ENCODE measurements at regions not wholly inside any gene's neighbourhood (a gene's known extent, or its start where the extent isn't known, plus 50 kb on each side); places are given as distances from the start of the nearest gene placed in this dataset.

GRCh38 chr4:137209240-137209639 is 323.1 kb downstream of the PCDH18 start:
- no peaks in the 10 kb centered on the region for H3K4me1 ChIP-seq
- H3K9me3 ChIP-seq = no peaks in the 10 kb centered on the region
- H3K4me3 ChIP-seq = no peak overlapping the region
- no peak overlapping the region for H3K27ac ChIP-seq
- no peaks in the 10 kb centered on the region for H3K27me3 ChIP-seq (ENCODE audit: low read depth)
- intact Hi-C loops (cut with DNase I) = no loop called here
- no peaks in the 10 kb centered on the region for H3K36me3 ChIP-seq
- no peak for DNase-seq
- no peak for ATAC-seq
- TF ChIP-seq CTCF (IDR thresholded peaks at IDR 0.05) = no peak

GRCh38 chr4:137206781-137207180 is 325.5 kb downstream of the PCDH18 start:
- ATAC-seq (no peak), DNase-seq (no peak)
- Histone ChIP-seq H3K27ac (no peak overlapping the region), H3K9me3 (no peaks in the 10 kb centered on the region), H3K27me3 (ENCODE audit: low read depth) (no peaks in the 10 kb centered on the region), H3K36me3 (no peaks in the 10 kb centered on the region), H3K4me3 (no peak overlapping the region), H3K4me1 (no peaks in the 10 kb centered on the region)
- TF ChIP-seq CTCF (IDR thresholded peaks at IDR 0.05) = no peak
- intact Hi-C loops (cut with DNase I) = no loop called here

GRCh38 chr4:137203601-137204000 is 328.7 kb downstream of the PCDH18 start:
- Histone ChIP-seq H3K27me3 (ENCODE audit: low read depth) (no peaks in the 10 kb centered on the region), H3K27ac (no peak overlapping the region), H3K9me3 (no peaks in the 10 kb centered on the region), H3K4me3 (no peak overlapping the region), H3K4me1 (no peaks in the 10 kb centered on the region), H3K36me3 (no peaks in the 10 kb centered on the region)
- intact Hi-C loops (cut with DNase I) = no loop called here
- no peak for DNase-seq
- TF ChIP-seq CTCF (IDR thresholded peaks at IDR 0.05) = no peak
- ATAC-seq = no peak

GRCh38 chr4:137200322-137200721 is 332.0 kb downstream of the PCDH18 start:
- H3K4me1 ChIP-seq = no peaks in the 10 kb centered on the region
- no peak overlapping the region for H3K27ac ChIP-seq
- no peaks in the 10 kb centered on the region for H3K36me3 ChIP-seq
- no peaks in the 10 kb centered on the region for H3K27me3 ChIP-seq (ENCODE audit: low read depth)
- no peak for ATAC-seq
- no peak for TF ChIP-seq CTCF (IDR thresholded peaks at IDR 0.05)
- no peaks in the 10 kb centered on the region for H3K9me3 ChIP-seq
- no peak overlapping the region for H3K4me3 ChIP-seq
- intact Hi-C loops (cut with DNase I) = no loop called here
- DNase-seq = no peak

GRCh38 chr4:137198791-137199190 is 333.5 kb downstream of the PCDH18 start:
- H3K27ac ChIP-seq = no peak overlapping the region
- no peak for TF ChIP-seq CTCF (IDR thresholded peaks at IDR 0.05)
- no peaks in the 10 kb centered on the region for H3K27me3 ChIP-seq (ENCODE audit: low read depth)
- no peaks in the 10 kb centered on the region for H3K9me3 ChIP-seq
- ATAC-seq (no peak), DNase-seq (no peak)
- H3K36me3 ChIP-seq = no peaks in the 10 kb centered on the region
- intact Hi-C loops (cut with DNase I) = no loop called here
- H3K4me3 ChIP-seq = no peak overlapping the region
- no peaks in the 10 kb centered on the region for H3K4me1 ChIP-seq

GRCh38 chr4:137194670-137195069 is 337.6 kb downstream of the PCDH18 start:
- ATAC-seq (no peak), DNase-seq (no peak)
- TF ChIP-seq CTCF (IDR thresholded peaks at IDR 0.05) = no peak
- intact Hi-C loops (cut with DNase I) = no loop called here
- no peaks in the 10 kb centered on the region for H3K4me1 ChIP-seq
- no peak overlapping the region for H3K4me3 ChIP-seq
- H3K27me3 ChIP-seq (ENCODE audit: low read depth) = no peaks in the 10 kb centered on the region
- no peaks in the 10 kb centered on the region for H3K9me3 ChIP-seq
- no peaks in the 10 kb centered on the region for H3K36me3 ChIP-seq
- no peak overlapping the region for H3K27ac ChIP-seq

Data from lower lobe of right lung (tissue), 2 donors.